B cell (primary cell): ENCODE measurements at regions not wholly inside any gene's neighbourhood (a gene's known extent, or its start where the extent isn't known, plus 50 kb on each side); places are given as distances from the start of the nearest gene placed in this dataset.

Source experiments
- CTCF ChIP-seq: fragments of 200-600 bp; IDR thresholded peaks from one replicate; pipeline ENCODE4 v1.8.0; 2022; ENCODE audit warnings: antibody characterized with exemption, mild to moderate bottlenecking
- EZH2 ChIP-seq: IDR thresholded peaks from 2 replicates; pipeline ENCODE4 v1.6.1; 2012; ENCODE audit warnings: borderline replicate concordance, low read depth, mild to moderate bottlenecking, moderate library complexity, low read length; ENCODE audit not compliant: insufficient read depth, poor library complexity, severe bottlenecking

- TF ChIP-seq CTCF: no peak
- TF ChIP-seq EZH2: no peak
These were observed 731.6 kb downstream of the MATN1 start for GRCh38 chr1:29991815-29992214.
